Ascending aorta (tissue), 2 donors: ENCODE measurements at regions not wholly inside any gene's neighbourhood (a gene's known extent, or its start where the extent isn't known, plus 50 kb on each side); places are given as distances from the start of the nearest gene placed in this dataset.
A peak's percentile ranks its signal among the peaks of the same experiment; 100 is the strongest.

Source experiments
- DNase-seq, 2 donors: peaks; one replicate each; pipeline ENCODE4 v3.0.0-alpha.2; 2019; ENCODE audit warnings: low spot score in 2 of 2
- H3K27ac ChIP-seq, 2 donors: fragments of 200-600 bp; sonication (generic); one replicate each; pipeline ENCODE4 v1.5.1; 2016 to 2017; ENCODE audit warnings: mild to moderate bottlenecking in 1 of 2
- H3K27me3 ChIP-seq: fragments of 200-600 bp; sonication (generic); one replicate; pipeline ENCODE4 v1.5.1; 2017
- H3K36me3 ChIP-seq, 2 donors: fragments of 200-600 bp; sonication (generic); one replicate each; pipeline ENCODE4 v1.5.1; 2016
- H3K4me1 ChIP-seq, 2 donors: fragments of 200-600 bp; sonication (generic); one replicate each; pipeline ENCODE4 v1.5.1; 2016 to 2017; ENCODE audit warnings: mild to moderate bottlenecking in 1 of 2
- H3K4me3 ChIP-seq, 2 donors: fragments of 200-600 bp; sonication (generic); one replicate each; pipeline ENCODE4 v1.5.1; 2016 to 2017; ENCODE audit warnings: mild to moderate bottlenecking in 1 of 2
- H3K9me3 ChIP-seq, 2 donors: fragments of 200-600 bp; sonication (generic); one replicate each; pipeline ENCODE4 v1.5.1; 2016
- CTCF ChIP-seq, 3 experiments: fragments of 200-600 bp in 2 of 3; fragments of 450-650 bp in 1 of 3; sonication (generic) in 2 of 3; IDR thresholded peaks; one replicate each; pipeline ENCODE4 v1.5.1; 2016 to 2019; ENCODE audit warnings: antibody characterized with exemption in 3 of 3, mild to moderate bottlenecking in 1 of 3, moderate library complexity in 1 of 3
- intact Hi-C: fragments of 100-400 bp; cut with DNase I; formaldehyde crosslinking; loops from one replicate; pipeline ENCODE4 v1.15.1; 2023

- H3K27me3 ChIP-seq = no peaks in the 10 kb centered on the region
- peaks cover 0 to 2% of the 10 kb centered on the region in 2 donors for H3K4me1 ChIP-seq
- no peaks in the 10 kb centered on the region for H3K9me3 ChIP-seq
- no peaks in the 10 kb centered on the region for H3K36me3 ChIP-seq
- peak in 1 of 2 donors; percentile 67 for DNase-seq
- H3K27ac ChIP-seq = peak overlapping the region in 1 of 2 donors; percentile 44
- no peak for TF ChIP-seq CTCF (IDR thresholded peaks at IDR 0.05)
- intact Hi-C loops = no loop called here
- H3K4me3 ChIP-seq = peak overlapping the region; percentile 35 to 41
Measured at GRCh38 chr1:73593364-73593763, 604.6 kb downstream of the LRRIQ3 start.

- Histone ChIP-seq H3K27me3 (no peaks in the 10 kb centered on the region), H3K27ac (no peak overlapping the region), H3K4me1 (no peaks in the 10 kb centered on the region), H3K9me3 (no peaks in the 10 kb centered on the region), H3K36me3 (no peaks in the 10 kb centered on the region), H3K4me3 (no peak overlapping the region)
- no peak for DNase-seq
- intact Hi-C loops = no loop called here
- TF ChIP-seq CTCF (IDR thresholded peaks at IDR 0.05) = no peak
Measured at GRCh38 chr1:73587080-73587479, 610.9 kb downstream of the LRRIQ3 start.

GRCh38 chr1:73577206-73577605 is 620.8 kb downstream of the LRRIQ3 start:
- Histone ChIP-seq H3K4me3 (no peak overlapping the region), H3K9me3 (no peaks in the 10 kb centered on the region), H3K4me1 (no peaks in the 10 kb centered on the region), H3K36me3 (no peaks in the 10 kb centered on the region), H3K27ac (no peak overlapping the region), H3K27me3 (no peaks in the 10 kb centered on the region)
- DNase-seq = no peak
- intact Hi-C loops = no loop called here
- TF ChIP-seq CTCF (IDR thresholded peaks at IDR 0.05) = no peak

GRCh38 chr1:73576083-73576482 is 621.9 kb downstream of the LRRIQ3 start:
- DNase-seq = no peak
- H3K36me3 ChIP-seq = no peaks in the 10 kb centered on the region
- no peak overlapping the region for H3K27ac ChIP-seq
- H3K9me3 ChIP-seq = no peaks in the 10 kb centered on the region
- intact Hi-C loops = no loop called here
- no peaks in the 10 kb centered on the region for H3K4me1 ChIP-seq
- no peak for TF ChIP-seq CTCF (IDR thresholded peaks at IDR 0.05)
- no peak overlapping the region for H3K4me3 ChIP-seq
- no peaks in the 10 kb centered on the region for H3K27me3 ChIP-seq

GRCh38 chr1:73564294-73564693 is 633.7 kb downstream of the LRRIQ3 start:
- Histone ChIP-seq H3K4me1 (no peaks in the 10 kb centered on the region), H3K27ac (no peak overlapping the region), H3K9me3 (no peaks in the 10 kb centered on the region), H3K4me3 (no peak overlapping the region), H3K36me3 (no peaks in the 10 kb centered on the region), H3K27me3 (no peaks in the 10 kb centered on the region)
- no peak for TF ChIP-seq CTCF (IDR thresholded peaks at IDR 0.05)
- DNase-seq = no peak
- intact Hi-C loops = no loop called here

GRCh38 chr1:73556270-73556669 is 641.7 kb downstream of the LRRIQ3 start:
- TF ChIP-seq CTCF (IDR thresholded peaks at IDR 0.05) = no peak
- intact Hi-C loops = no loop called here
- H3K36me3 ChIP-seq = no peaks in the 10 kb centered on the region
- H3K9me3 ChIP-seq = no peaks in the 10 kb centered on the region
- no peak overlapping the region for H3K27ac ChIP-seq
- H3K27me3 ChIP-seq = no peaks in the 10 kb centered on the region
- DNase-seq = no peak
- no peak overlapping the region for H3K4me3 ChIP-seq
- no peaks in the 10 kb centered on the region for H3K4me1 ChIP-seq
